Effector memory CD8-positive, alpha-beta T cell (primary cell): ENCODE measurements at regions not wholly inside any gene's neighbourhood (a gene's known extent, or its start where the extent isn't known, plus 50 kb on each side); places are given as distances from the start of the nearest gene placed in this dataset.

Experiments used
- ATAC-seq: fragments of 150-1000 bp; cut with Tn5 transposase; replicated peaks from 2 replicates; pipeline ENCODE4 v1.10.0; 2021; ENCODE audit warnings: mild to moderate bottlenecking, moderate library complexity
- DNase-seq, 3 experiments: peaks; one replicate each; pipeline ENCODE4 v3.0.0; 2021
- H3K27ac Mint-ChIP-seq, 2 donors: one replicate each; pipeline ENCODE4 v1.8.0; 2022; ENCODE audit warnings: mild to moderate bottlenecking in 2 of 2, mixed read lengths in 2 of 2, moderate library complexity in 2 of 2
- H3K27me3 Mint-ChIP-seq, 2 donors: one replicate each; pipeline ENCODE4 v1.8.0; 2022; ENCODE audit warnings: mixed read lengths in 2 of 2
- H3K36me3 Mint-ChIP-seq: one replicate; pipeline ENCODE4 v1.8.0; 2022; ENCODE audit warnings: mild to moderate bottlenecking, moderate library complexity, mixed read lengths; ENCODE audit not compliant: insufficient read depth
- H3K4me1 Mint-ChIP-seq, 2 donors: one replicate each; pipeline ENCODE4 v1.8.0; 2022; ENCODE audit warnings: low read depth in 2 of 2, mixed read lengths in 2 of 2
- H3K4me3 Mint-ChIP-seq, 2 donors: one replicate each; pipeline ENCODE4 v1.8.0; 2022; ENCODE audit warnings: mild to moderate bottlenecking in 2 of 2, mixed read lengths in 2 of 2, moderate library complexity in 2 of 2
- H3K9me3 Mint-ChIP-seq, 2 donors: one replicate each; pipeline ENCODE4 v1.8.0; 2022; ENCODE audit warnings: mixed read lengths in 2 of 2

DNA sequence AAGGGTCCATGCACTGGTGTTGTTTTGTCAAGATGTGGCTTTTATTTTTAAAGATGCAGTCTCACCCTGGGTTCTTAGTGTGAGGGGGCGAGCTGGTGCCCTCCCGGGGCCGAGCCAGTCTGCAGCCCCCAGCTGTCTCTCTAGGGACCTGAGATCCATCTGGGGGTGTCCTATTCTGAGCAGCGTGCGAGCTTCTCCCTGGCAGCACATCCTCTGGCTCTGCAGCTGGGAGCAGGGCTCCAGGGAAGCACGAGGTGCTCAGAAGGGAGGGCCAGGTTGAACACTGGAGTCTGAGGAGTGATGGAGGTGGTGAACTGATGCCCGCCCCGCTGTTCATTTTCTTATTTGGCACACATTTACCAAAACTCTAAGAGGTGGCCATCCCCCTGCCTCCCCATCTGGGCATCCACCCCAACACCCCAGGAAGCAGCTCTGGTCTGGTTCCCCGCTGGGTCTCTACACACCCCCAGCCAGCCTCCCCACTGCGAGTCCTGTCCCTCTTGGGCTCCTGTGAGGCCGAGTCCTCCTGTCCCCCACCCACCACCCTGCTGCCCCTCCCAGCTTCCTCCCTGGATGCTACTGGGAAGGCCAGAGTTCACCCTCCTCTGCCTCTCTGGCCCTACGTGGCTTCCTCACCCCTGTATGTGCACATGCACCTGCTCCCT, 956.4 kb downstream of the BRD1 start:
- Mint-ChIP-seq H3K9me3 (peaks cover 3 to 7% of the 10 kb centered on the region in 2 donors), H3K27ac (no peak overlapping the region), H3K4me3 (no peak overlapping the region), H3K36me3 (peaks cover 2% of the 10 kb centered on the region), H3K4me1 (no peaks in the 10 kb centered on the region), H3K27me3 (peaks cover 4 to 27% of the 10 kb centered on the region in 2 donors)
- DNase-seq = no peak
- ATAC-seq = no peak

DNA sequence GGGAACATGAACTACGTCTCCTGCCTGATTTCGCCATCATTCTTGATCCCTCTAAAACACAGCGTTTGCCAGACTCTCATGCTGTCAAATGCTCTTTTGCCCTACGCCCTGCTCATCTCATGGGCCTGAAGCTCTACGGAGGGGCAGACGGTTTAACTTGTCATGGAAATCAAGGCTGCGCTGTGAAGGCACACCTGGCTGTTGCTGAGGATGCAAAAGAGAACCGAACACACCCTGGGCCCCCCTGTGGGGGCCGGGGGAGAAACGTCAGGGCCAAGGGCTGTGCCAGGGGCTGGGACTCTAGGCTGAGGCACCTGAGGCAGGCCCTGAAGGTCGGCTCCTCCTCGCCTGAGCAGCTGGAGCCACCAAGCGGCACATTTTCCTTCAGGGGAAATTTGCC, 957.2 kb downstream of the BRD1 start:
- Mint-ChIP-seq H3K4me1 (no peaks in the 10 kb centered on the region), H3K4me3 (no peak overlapping the region), H3K27me3 (peaks cover 0 to 27% of the 10 kb centered on the region in 2 donors), H3K9me3 (peaks cover 3 to 7% of the 10 kb centered on the region in 2 donors), H3K36me3 (peaks cover 2% of the 10 kb centered on the region), H3K27ac (no peak overlapping the region)
- ATAC-seq = no peak
- DNase-seq = no peak

DNA sequence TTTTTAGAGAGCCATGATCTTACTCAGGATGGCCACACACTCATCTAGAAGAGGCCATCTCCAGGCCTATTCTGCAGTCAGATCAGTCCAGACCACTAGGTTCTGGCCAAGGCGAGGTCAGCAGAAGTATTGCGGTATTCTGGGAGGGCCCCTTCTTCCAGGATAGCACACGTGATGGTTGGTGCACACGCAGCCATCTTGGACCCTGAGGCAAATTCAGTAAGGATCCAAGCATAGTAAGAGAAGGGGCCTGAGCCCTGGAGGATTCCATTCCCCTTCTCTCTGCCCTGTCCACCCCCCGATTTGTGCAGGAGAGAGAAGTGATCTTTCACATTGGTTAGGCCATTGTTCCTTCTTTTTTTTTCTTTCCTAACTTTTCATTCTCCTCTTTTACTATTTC, 957.9 kb downstream of the BRD1 start:
- H3K4me1 Mint-ChIP-seq = no peaks in the 10 kb centered on the region
- H3K9me3 Mint-ChIP-seq = peaks cover 3 to 7% of the 10 kb centered on the region in 2 donors
- peaks cover 2% of the 10 kb centered on the region for H3K36me3 Mint-ChIP-seq
- DNase-seq = no peak
- no peak overlapping the region for H3K27ac Mint-ChIP-seq
- peaks cover 0 to 34% of the 10 kb centered on the region in 2 donors for H3K27me3 Mint-ChIP-seq
- no peak for ATAC-seq
- H3K4me3 Mint-ChIP-seq = no peak overlapping the region

DNA sequence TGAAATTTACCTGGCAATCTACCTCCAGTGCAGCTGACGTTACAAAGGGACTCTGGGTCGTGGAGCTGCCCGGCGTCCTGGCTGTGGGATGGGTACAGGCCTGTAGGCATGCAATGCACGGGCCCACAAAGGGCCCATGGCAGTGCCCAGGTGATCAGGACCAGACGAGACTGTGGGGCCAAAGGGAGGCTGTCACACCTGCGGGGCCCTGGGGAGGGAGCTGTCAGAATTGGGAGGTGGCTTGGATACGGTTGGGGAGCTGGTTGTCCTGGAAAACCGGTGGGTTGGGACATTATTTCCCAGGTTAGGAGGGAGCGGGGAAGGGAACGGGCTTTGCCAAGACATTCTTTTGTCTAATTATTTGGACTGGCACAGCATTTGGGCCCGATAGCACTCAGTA, 958.5 kb downstream of the BRD1 start:
- H3K27ac Mint-ChIP-seq = no peak overlapping the region
- no peaks in the 10 kb centered on the region for H3K4me1 Mint-ChIP-seq
- ATAC-seq (no peak), DNase-seq (no peak)
- peaks cover 3 to 7% of the 10 kb centered on the region in 2 donors for H3K9me3 Mint-ChIP-seq
- H3K4me3 Mint-ChIP-seq = no peak overlapping the region
- peaks cover 2% of the 10 kb centered on the region for H3K36me3 Mint-ChIP-seq
- peaks cover 0 to 40% of the 10 kb centered on the region in 2 donors for H3K27me3 Mint-ChIP-seq

DNA sequence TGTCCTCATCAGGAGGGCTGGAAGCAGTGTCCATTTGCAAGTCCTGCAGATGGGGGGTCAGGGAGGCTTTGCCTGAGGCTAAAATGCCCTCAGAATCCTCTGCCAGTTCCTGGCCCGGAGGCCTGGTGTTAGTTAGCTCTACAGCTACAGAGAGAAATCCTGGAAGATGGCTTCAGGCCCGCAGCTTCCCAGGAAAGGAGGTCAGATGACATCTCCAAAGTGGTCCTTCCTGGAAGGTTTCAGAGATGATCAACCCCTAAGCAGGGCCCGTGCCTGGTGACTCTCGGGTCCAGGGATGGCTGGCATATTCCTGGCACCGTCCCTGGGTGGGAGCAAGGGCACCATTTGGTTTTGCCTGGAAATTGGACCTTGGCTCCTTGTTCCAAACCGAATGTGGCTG, 959.1 kb downstream of the BRD1 start:
- ATAC-seq (no peak), DNase-seq (no peak)
- Mint-ChIP-seq H3K4me1 (no peaks in the 10 kb centered on the region), H3K9me3 (peaks cover 3 to 7% of the 10 kb centered on the region in 2 donors), H3K36me3 (peaks cover 2% of the 10 kb centered on the region), H3K4me3 (no peak overlapping the region), H3K27ac (no peak overlapping the region), H3K27me3 (peaks cover 0 to 45% of the 10 kb centered on the region in 2 donors)

DNA sequence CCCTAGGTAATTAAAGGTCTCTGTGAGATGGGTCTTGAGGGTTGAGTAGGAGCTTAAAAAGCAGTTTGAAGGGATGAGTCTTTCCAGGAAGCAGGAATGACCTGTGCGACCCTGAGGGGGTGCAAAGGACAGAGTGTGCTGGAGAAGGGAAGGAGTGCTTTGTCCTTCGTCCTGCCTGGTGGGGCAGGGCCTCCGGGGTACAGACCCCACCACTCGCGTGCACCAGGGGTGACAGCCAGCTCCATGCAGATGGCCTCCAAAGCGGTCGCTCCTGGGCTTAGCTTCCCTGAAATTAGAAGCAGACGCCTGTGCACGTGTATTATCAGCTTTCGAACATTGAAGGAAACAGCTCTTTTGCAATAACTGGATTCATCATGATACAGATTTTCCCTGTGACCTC, 959.8 kb downstream of the BRD1 start:
- H3K9me3 Mint-ChIP-seq = peaks cover 3 to 7% of the 10 kb centered on the region in 2 donors
- H3K4me3 Mint-ChIP-seq = no peak overlapping the region
- ATAC-seq (no peak), DNase-seq (no peak)
- peaks cover 0 to 44% of the 10 kb centered on the region in 2 donors for H3K27me3 Mint-ChIP-seq
- peaks cover 2% of the 10 kb centered on the region for H3K36me3 Mint-ChIP-seq
- no peak overlapping the region for H3K27ac Mint-ChIP-seq
- H3K4me1 Mint-ChIP-seq = no peaks in the 10 kb centered on the region

DNA sequence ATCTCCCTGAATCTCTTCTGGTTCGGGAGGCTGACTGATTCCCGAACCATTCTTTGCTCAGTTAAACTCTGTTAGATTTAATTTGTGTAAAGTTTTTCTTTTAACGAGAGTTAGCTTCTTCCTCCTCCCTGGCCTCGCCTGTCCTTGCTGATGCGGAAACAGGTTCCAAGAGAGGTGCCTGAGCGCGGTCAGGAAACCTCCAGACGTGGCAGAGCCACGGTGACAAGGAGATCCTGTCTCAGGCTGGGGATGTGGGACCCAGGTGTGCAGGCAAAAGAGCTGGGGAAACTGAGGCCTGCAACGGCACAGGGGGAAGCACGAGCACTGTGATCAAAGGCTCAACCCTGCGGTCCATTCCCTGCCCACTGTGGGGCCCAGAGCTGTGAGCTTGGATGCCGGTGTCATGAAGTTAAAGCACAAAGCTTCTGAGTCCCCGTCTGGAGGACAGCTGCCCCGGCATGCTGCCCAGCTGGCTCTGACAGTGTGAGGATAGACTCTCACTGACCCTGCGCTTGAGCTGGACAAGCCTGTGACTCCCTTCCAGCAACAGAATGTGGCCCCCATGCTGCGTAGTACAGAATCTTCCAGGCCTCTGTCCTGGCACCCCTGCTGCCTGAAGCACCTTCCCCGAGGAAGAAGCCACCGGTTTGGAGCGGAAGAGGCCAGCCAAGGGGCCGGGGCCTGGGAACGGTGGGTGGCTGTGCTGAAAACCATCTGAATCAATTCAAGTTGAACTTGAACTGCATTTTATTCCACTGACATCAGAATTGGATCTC, 960.6 kb downstream of the BRD1 start:
- Mint-ChIP-seq H3K27ac (no peak overlapping the region), H3K4me1 (no peaks in the 10 kb centered on the region), H3K36me3 (peaks cover 2% of the 10 kb centered on the region), H3K4me3 (no peak overlapping the region), H3K9me3 (peaks cover 3 to 7% of the 10 kb centered on the region in 2 donors), H3K27me3 (peaks cover 0 to 36% of the 10 kb centered on the region in 2 donors)
- DNase-seq (no peak), ATAC-seq (no peak)

DNA sequence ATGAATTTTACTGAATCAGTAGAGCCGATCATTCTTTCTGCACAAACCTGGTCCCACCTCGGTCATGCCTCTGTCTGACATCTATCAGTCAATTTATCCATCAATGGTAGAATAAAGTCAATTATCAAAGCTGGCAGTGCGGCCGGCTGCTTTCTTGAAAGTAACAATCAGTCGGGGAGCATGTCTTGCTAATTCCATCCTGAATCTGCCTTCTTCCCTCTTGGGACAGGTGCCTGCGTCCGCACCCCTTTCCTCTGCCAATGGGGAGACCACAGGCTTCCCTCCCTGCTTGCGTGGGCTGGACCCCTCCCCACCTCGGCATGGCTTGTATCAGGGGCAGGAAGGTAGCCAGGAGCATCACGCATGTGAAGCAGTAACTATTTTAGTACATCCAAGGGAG, 962.9 kb downstream of the BRD1 start:
- no peaks in the 10 kb centered on the region for H3K4me1 Mint-ChIP-seq
- no peaks in the 10 kb centered on the region for H3K9me3 Mint-ChIP-seq
- no peak overlapping the region for H3K4me3 Mint-ChIP-seq
- H3K27me3 Mint-ChIP-seq = peaks cover 0 to 43% of the 10 kb centered on the region in 2 donors
- H3K27ac Mint-ChIP-seq = no peak overlapping the region
- DNase-seq (no peak), ATAC-seq (no peak)
- H3K36me3 Mint-ChIP-seq = peaks cover 2% of the 10 kb centered on the region

DNA sequence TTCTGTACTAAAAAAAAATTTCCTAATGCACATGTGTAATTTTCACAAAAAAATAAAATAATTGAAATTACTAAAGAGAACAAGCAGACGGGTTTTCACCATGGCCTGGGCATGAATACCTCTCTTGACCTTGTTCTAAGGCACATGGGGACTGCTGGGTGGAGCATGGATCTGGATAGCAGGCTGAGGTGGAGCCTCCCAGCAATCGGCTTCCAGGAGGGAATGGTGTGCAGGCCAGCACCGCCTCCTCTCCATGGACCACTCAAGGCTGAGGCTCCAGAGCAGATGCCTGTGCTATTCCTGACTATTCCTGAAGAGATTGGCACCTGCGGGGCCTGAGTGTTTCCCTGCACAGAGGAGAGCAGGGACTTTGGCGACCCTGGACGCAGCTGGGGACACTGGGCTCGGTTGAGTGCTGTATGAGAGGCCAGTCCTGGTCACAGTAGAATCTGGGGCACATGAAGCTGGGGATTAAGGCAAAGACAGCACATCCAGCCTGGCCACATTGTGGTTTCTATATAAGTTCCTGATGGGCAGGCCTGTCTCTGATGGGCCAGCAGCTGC, 963.6 kb downstream of the BRD1 start:
- no peaks in the 10 kb centered on the region for H3K9me3 Mint-ChIP-seq
- peaks cover 0 to 50% of the 10 kb centered on the region in 2 donors for H3K27me3 Mint-ChIP-seq
- H3K4me1 Mint-ChIP-seq = no peaks in the 10 kb centered on the region
- DNase-seq = no peak
- no peak overlapping the region for H3K4me3 Mint-ChIP-seq
- peaks cover 2% of the 10 kb centered on the region for H3K36me3 Mint-ChIP-seq
- H3K27ac Mint-ChIP-seq = no peak overlapping the region
- no peak for ATAC-seq

DNA sequence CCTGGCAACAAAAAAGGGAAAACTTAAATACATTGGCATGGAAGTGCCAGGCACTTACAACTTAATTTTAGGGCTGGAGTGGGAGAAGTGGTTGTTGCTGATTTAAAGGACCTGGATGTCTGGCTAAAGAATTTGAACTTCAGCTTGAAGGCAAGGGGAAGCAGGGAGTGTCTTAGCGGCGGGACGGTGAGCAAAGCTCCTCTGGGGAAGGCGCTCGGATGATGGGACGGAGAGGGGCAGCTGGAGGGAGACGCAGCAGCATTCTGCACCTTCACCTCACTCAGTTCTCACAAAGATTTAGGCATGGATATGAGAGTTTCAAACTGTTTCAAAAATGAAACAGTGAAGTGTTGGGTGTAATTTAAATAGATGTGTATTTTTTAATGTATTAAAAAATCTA, 967.1 kb downstream of the BRD1 start:
- no peak overlapping the region for H3K4me3 Mint-ChIP-seq
- H3K9me3 Mint-ChIP-seq = peaks cover 0 to 2% of the 10 kb centered on the region in 2 donors
- no peaks in the 10 kb centered on the region for H3K36me3 Mint-ChIP-seq
- H3K4me1 Mint-ChIP-seq = peaks cover 0 to 1% of the 10 kb centered on the region in 2 donors
- no peak for DNase-seq
- peaks cover 0 to 52% of the 10 kb centered on the region in 2 donors for H3K27me3 Mint-ChIP-seq
- ATAC-seq = no peak
- no peak overlapping the region for H3K27ac Mint-ChIP-seq

DNA sequence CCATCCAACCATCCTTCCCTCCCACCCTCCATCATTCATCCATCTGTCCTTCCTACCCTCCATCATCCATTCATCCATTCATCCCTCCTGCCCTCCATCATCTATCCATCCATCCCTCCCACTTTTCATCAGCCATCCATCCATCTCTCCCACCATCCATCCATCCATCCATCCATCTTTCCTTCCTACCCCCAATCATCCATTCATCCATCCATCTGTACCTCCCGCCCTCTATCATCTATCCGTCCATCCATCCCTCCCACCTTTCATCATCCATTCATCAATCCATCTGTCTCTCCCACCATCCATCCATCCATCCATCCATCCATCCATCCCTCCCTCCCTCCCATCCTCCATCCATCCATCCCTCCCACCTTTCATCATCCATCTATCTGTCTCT, 968.8 kb downstream of the BRD1 start:
- Mint-ChIP-seq H3K27ac (no peak overlapping the region), H3K4me3 (no peak overlapping the region), H3K4me1 (peaks cover 0 to 1% of the 10 kb centered on the region in 2 donors), H3K9me3 (peaks cover 0 to 2% of the 10 kb centered on the region in 2 donors), H3K27me3 (peaks cover 0 to 36% of the 10 kb centered on the region in 2 donors), H3K36me3 (no peaks in the 10 kb centered on the region)
- ATAC-seq (no peak), DNase-seq (no peak)

DNA sequence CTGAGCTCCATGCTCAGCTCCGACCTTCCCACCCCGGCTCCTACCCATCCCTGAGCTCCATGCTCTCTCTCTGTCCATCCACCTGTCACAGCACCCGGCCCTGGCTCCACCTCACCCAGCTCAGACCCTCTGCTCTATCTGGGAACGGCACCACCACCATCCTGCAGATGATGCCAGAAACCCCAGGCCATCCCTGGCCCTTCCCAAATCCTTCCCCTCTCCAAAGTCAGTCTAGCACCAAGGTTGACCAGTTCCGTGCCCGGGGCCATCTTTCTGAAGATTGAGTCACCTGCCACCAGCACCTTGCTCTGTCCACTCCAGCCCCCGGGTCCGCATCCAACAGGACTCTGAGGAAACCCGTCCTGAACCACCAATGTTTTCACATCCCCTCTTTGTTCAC, 969.6 kb downstream of the BRD1 start:
- DNase-seq = no peak
- Mint-ChIP-seq H3K27ac (no peak overlapping the region), H3K4me1 (peaks cover 0 to 1% of the 10 kb centered on the region in 2 donors), H3K36me3 (no peaks in the 10 kb centered on the region), H3K9me3 (peaks cover 0 to 2% of the 10 kb centered on the region in 2 donors), H3K4me3 (no peak overlapping the region), H3K27me3 (peaks cover 0 to 34% of the 10 kb centered on the region in 2 donors)
- ATAC-seq = no peak

DNA sequence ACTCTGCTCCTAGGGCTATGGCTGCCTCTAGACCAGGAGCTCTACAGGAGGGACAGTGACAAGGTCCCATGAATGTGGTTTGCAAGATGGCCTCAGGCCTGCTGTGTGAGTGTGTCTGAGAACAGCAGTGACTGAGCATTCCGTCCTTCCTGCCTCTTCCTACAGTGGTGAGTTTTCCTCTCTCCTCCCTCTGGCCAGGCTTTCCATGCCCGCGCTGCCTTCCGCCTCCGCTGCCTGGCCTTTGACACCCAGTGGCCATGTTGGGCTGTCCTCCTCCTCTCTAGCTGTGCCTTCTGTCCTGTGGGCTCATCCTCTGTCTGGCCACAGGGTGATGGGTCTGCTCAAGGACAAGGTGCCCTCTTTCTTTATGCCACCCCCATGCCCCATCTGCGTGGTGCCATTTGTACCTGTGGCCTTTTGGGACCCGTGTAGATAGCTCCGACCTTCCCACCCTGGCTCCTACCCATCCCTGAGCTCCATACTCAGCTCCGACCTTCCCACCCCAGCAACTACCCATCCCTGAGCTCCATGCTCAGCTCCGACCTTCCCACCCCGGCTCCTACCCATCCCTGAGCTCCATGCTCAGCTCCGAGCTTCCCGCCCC, 970.4 kb downstream of the BRD1 start:
- Mint-ChIP-seq H3K9me3 (peaks cover 0 to 2% of the 10 kb centered on the region in 2 donors), H3K27me3 (peaks cover 0 to 34% of the 10 kb centered on the region in 2 donors), H3K36me3 (no peaks in the 10 kb centered on the region), H3K4me3 (no peak overlapping the region), H3K27ac (no peak overlapping the region), H3K4me1 (peaks cover 0 to 1% of the 10 kb centered on the region in 2 donors)
- ATAC-seq = no peak
- DNase-seq = no peak
